GM23338 (cell line): ENCODE measurements at regions not wholly inside any gene's neighbourhood (a gene's known extent, or its start where the extent isn't known, plus 50 kb on each side); places are given as distances from the start of the nearest gene placed in this dataset.

Experiments used
- ATAC-seq: fragments of 200-7000 bp; cut with Tn5 transposase; 3 replicates; pipeline ENCODE4 v1.9.1; 2020
- DNase-seq: peaks from one replicate; pipeline ENCODE4 v3.0.0-alpha.2; 2015; ENCODE audit warnings: low spot score
- H2AFZ ChIP-seq: fragments of 200-600 bp; sonication (generic); 2 replicates; pipeline ENCODE4 v1.8.0; 2016; ENCODE audit warnings: antibody characterized with exemption, mild to moderate bottlenecking, moderate library complexity
- H3F3A ChIP-seq: fragments of 200-600 bp; sonication (generic); replicated peaks from 2 replicates; pipeline ENCODE4 v1.8.0; 2017; ENCODE audit warnings: antibody characterized with exemption, mixed run types, low read depth
- H3K27ac ChIP-seq: fragments of 200-600 bp; sonication (generic); 2 replicates; pipeline ENCODE4 v1.6.1; 2016; ENCODE audit warnings: low read depth
- H3K27me3 ChIP-seq: fragments of 200-600 bp; sonication (generic); 2 replicates; pipeline ENCODE4 v1.8.0; 2016; ENCODE audit warnings: mild to moderate bottlenecking, mixed run types, moderate library complexity; ENCODE audit not compliant: insufficient read depth
- H3K36me3 ChIP-seq: fragments of 200-600 bp; sonication (generic); 2 replicates; pipeline ENCODE4 v1.8.0; 2016; ENCODE audit warnings: mild to moderate bottlenecking; ENCODE audit not compliant: insufficient read depth
- H3K4me1 ChIP-seq: fragments of 200-600 bp; sonication (generic); 2 replicates; pipeline ENCODE4 v1.8.0; 2016; ENCODE audit warnings: mild to moderate bottlenecking, moderate library complexity; ENCODE audit not compliant: insufficient read depth
- H3K4me2 ChIP-seq: fragments of 200-600 bp; sonication (generic); 2 replicates; pipeline ENCODE4 v1.7.1; 2017; ENCODE audit warnings: mixed run types
- H3K4me3 ChIP-seq: fragments of 200-600 bp; sonication (generic); 2 replicates; pipeline ENCODE4 v1.6.1; 2016; ENCODE audit warnings: mixed run types
- H3K79me2 ChIP-seq: fragments of 200-600 bp; sonication (generic); replicated peaks from 2 replicates; pipeline ENCODE4 v1.8.0; 2017; ENCODE audit warnings: mild to moderate bottlenecking; ENCODE audit not compliant: insufficient read depth
- H3K9me2 ChIP-seq: fragments of 200-600 bp; sonication (generic); 2 replicates; pipeline ENCODE4 v1.8.0; 2017; ENCODE audit not compliant: insufficient read depth
- H4K20me1 ChIP-seq: fragments of 200-600 bp; sonication (generic); replicated peaks from 2 replicates; pipeline ENCODE4 v1.8.0; 2017; ENCODE audit warnings: mild to moderate bottlenecking; ENCODE audit not compliant: insufficient read depth
- H3K27ac Mint-ChIP-seq: 2 replicates; pipeline ENCODE4 v1.8.0; 2020; ENCODE audit warnings: inconsistent platforms, mild to moderate bottlenecking, moderate library complexity, mixed read lengths
- H3K27me3 Mint-ChIP-seq: 3 replicates; pipeline ENCODE4 v1.8.0; 2022; ENCODE audit warnings: low read depth, mild to moderate bottlenecking, moderate library complexity, mixed read lengths, inconsistent platforms; ENCODE audit not compliant: insufficient read depth, poor library complexity
- H3K36me3 Mint-ChIP-seq: 3 replicates; pipeline ENCODE4 v1.8.0; 2021; ENCODE audit warnings: low read depth, mild to moderate bottlenecking, inconsistent platforms, moderate library complexity, mixed read lengths
- H3K4me1 Mint-ChIP-seq: 3 replicates; pipeline ENCODE4 v1.8.0; 2020; ENCODE audit warnings: mild to moderate bottlenecking, inconsistent platforms, mixed read lengths
- H3K4me3 Mint-ChIP-seq: 3 replicates; pipeline ENCODE4 v1.8.0; 2021; ENCODE audit warnings: moderate library complexity, mild to moderate bottlenecking, inconsistent platforms, mixed read lengths
- H3K9me3 Mint-ChIP-seq: 3 replicates; pipeline ENCODE4 v1.8.0; 2020; ENCODE audit warnings: moderate library complexity, mild to moderate bottlenecking, inconsistent platforms, mixed read lengths
- CREB1 ChIP-seq: fragments of 250-450 bp; sonication (Bioruptor Pico); IDR thresholded peaks from 2 replicates; pipeline ENCODE4 v1.5.0; 2020; ENCODE audit warnings: low read depth, mild to moderate bottlenecking, moderate library complexity
- CTCF ChIP-seq, 2 experiments: fragments of 200-600 bp in 1 of 2; sonication (generic) in 1 of 2; conservative IDR thresholded peaks; 2 replicates each; pipeline versions ENCODE4 v1.5.1 to v1.6.1; 2016 to 2017; ENCODE audit warnings: antibody characterized with exemption in 2 of 2, low read depth in 2 of 2, mild to moderate bottlenecking in 2 of 2, moderate library complexity in 1 of 2
- EZH2 ChIP-seq: fragments of 200-600 bp; sonication (generic); IDR thresholded peaks from one replicate; pipeline ENCODE4 v1.8.0; 2017; ENCODE audit warnings: antibody characterized with exemption, mild to moderate bottlenecking, low read depth; ENCODE audit not compliant: unreplicated experiment
- EZH2phosphoT487 ChIP-seq: fragments of 200-600 bp; sonication (generic); IDR thresholded peaks from one replicate; pipeline ENCODE4 v1.8.1; 2018; ENCODE audit warnings: antibody characterized with exemption; ENCODE audit not compliant: unreplicated experiment
- JUNB ChIP-seq: IDR thresholded peaks from one replicate; pipeline ENCODE4 v1.6.1; 2016; ENCODE audit warnings: antibody characterized with exemption; ENCODE audit not compliant: unreplicated experiment
- POLR2AphosphoS5 ChIP-seq: IDR thresholded peaks from 2 replicates; pipeline ENCODE4 v1.6.1; 2016; ENCODE audit warnings: antibody characterized with exemption, low read depth
- REST ChIP-seq: IDR thresholded peaks from one replicate; pipeline ENCODE4 v1.6.1; 2018; ENCODE audit warnings: antibody characterized with exemption; ENCODE audit not compliant: unreplicated experiment
- STAT1 ChIP-seq: IDR thresholded peaks from one replicate; pipeline ENCODE4 v1.6.1; 2016; ENCODE audit warnings: antibody characterized with exemption; ENCODE audit not compliant: unreplicated experiment
- ZNF331 ChIP-seq: fragments of 250-450 bp; sonication (Bioruptor Pico); IDR thresholded peaks from 2 replicates; pipeline ENCODE4 v1.5.0; 2020; ENCODE audit warnings: low read depth, mild to moderate bottlenecking, moderate library complexity
- ZNF462 ChIP-seq: fragments of 250-450 bp; sonication (Bioruptor Pico); IDR thresholded peaks from 2 replicates; pipeline ENCODE4 v1.5.0; 2020; ENCODE audit warnings: mild to moderate bottlenecking, moderate library complexity

GRCh38 chr18:46378864-46379207, 274.7 kb downstream of the HAUS1 start:
- DNase-seq (no peak), ATAC-seq (no peak)
- Histone ChIP-seq H3K27me3 (no peaks in the 10 kb centered on the region), H3K4me1 (no peaks in the 10 kb centered on the region), H2AFZ (no peak overlapping the region), H3K79me2 (no peaks in the 10 kb centered on the region), H3F3A (no peaks in the 10 kb centered on the region), H3K36me3 (no peaks in the 10 kb centered on the region), H3K4me2 (no peak overlapping the region), H3K4me3 (no peak overlapping the region), H3K9me2 (no peaks in the 10 kb centered on the region), H4K20me1 (no peaks in the 10 kb centered on the region), H3K27ac (no peak overlapping the region)
- Mint-ChIP-seq H3K4me3 (no peak overlapping the region), H3K36me3 (no peaks in the 10 kb centered on the region), H3K27ac (no peak overlapping the region), H3K27me3 (peaks cover 9% of the 10 kb centered on the region), H3K4me1 (peaks cover 10% of the 10 kb centered on the region), H3K9me3 (no peaks in the 10 kb centered on the region)
- no peak for TF ChIP-seq JUNB
- no peak for TF ChIP-seq ZNF331
- no peak for TF ChIP-seq POLR2AphosphoS5
- no peak for TF ChIP-seq EZH2phosphoT487
- TF ChIP-seq CREB1, result no peak
- TF ChIP-seq STAT1, result no peak

GRCh38 chr18:46379323-46379950, 275.3 kb downstream of the HAUS1 start:
- no peak overlapping the region for H3K27ac Mint-ChIP-seq

More at GRCh38 chr18:46379323-46379950, 275.3 kb downstream of the HAUS1 start:
- Histone ChIP-seq H3F3A (no peaks in the 10 kb centered on the region), H3K36me3 (no peaks in the 10 kb centered on the region), H3K4me1 (no peaks in the 10 kb centered on the region), H3K27ac (no peak overlapping the region), H4K20me1 (no peaks in the 10 kb centered on the region), H3K27me3 (no peaks in the 10 kb centered on the region), H3K9me2 (no peaks in the 10 kb centered on the region; the same call in 1 of the 2 replicates), H3K4me3 (no peak overlapping the region), H3K4me2 (no peak overlapping the region), H2AFZ (no peak overlapping the region), H3K79me2 (no peaks in the 10 kb centered on the region)
- TF ChIP-seq ZNF462 (CRISPR knock-in tag), result no peak
- TF ChIP-seq CTCF (conservative IDR thresholded peaks at IDR 0.05; ENCODE audit: low read depth in 2 of 2), result no peak
- no peak for TF ChIP-seq EZH2
- TF ChIP-seq ZNF331, result no peak
- TF ChIP-seq JUNB, result no peak
- peak; percentile 19 for TF ChIP-seq REST
- no peak for TF ChIP-seq STAT1
- H3K36me3 Mint-ChIP-seq, result no peaks in the 10 kb centered on the region
- H3K9me3 Mint-ChIP-seq, result no peaks in the 10 kb centered on the region
- no peak for DNase-seq
- no peak overlapping the region for H3K4me3 Mint-ChIP-seq
- ATAC-seq, result no peak
- peaks cover 7% of the 10 kb centered on the region for H3K4me1 Mint-ChIP-seq
- H3K27me3 Mint-ChIP-seq, result peaks cover 10% of the 10 kb centered on the region
